Ovary (tissue), 7 donors: ENCODE measurements at regions not wholly inside any gene's neighbourhood (a gene's known extent, or its start where the extent isn't known, plus 50 kb on each side); places are given as distances from the start of the nearest gene placed in this dataset.

ENCODE experiments used
- DNase-seq, 5 donors: peaks; one replicate each; pipeline ENCODE4 v3.0.0-alpha.2; 2019 to 2020
- H3K27ac ChIP-seq, 2 donors: fragments of 200-600 bp; one replicate each; pipeline versions ENCODE4 v1.5.1 to v1.8.0; 2019 to 2022
- H3K27me3 ChIP-seq: fragments of 200-600 bp; one replicate; pipeline ENCODE4 v1.8.0; 2022
- H3K36me3 ChIP-seq: fragments of 200-600 bp; sonication (generic); one replicate; pipeline ENCODE4 v1.5.1; 2019
- H3K4me1 ChIP-seq: one replicate; pipeline ENCODE4 v1.8.1; 2013; ENCODE audit warnings: mild to moderate bottlenecking, moderate library complexity; ENCODE audit not compliant: insufficient read depth
- H3K4me3 ChIP-seq: fragments of 200-600 bp; sonication (generic); one replicate; pipeline ENCODE4 v1.5.1; 2017
- H3K9me3 ChIP-seq, 2 donors: fragments of 200-600 bp in 1 of 2; sonication (generic) in 1 of 2; one replicate each; pipeline versions ENCODE4 v1.5.1 to v1.8.1; 2013 to 2019; ENCODE audit warnings: mild to moderate bottlenecking in 1 of 2, moderate library complexity in 1 of 2
- CTCF ChIP-seq, 3 donors: fragments of 450-650 bp in 2 of 3; fragments of 200-600 bp in 1 of 3; IDR thresholded peaks; one replicate each; pipeline versions ENCODE4 v1.5.1 to v1.8.0; 2016 to 2022; ENCODE audit warnings: antibody characterized with exemption in 3 of 3, mild to moderate bottlenecking in 1 of 3
- EP300 ChIP-seq: sonication (generic); formaldehyde crosslinking; IDR thresholded peaks from one replicate; pipeline ENCODE4 v1.6.1; 2017; ENCODE audit warnings: antibody characterized with exemption
- POLR2A ChIP-seq: fragments of 450-650 bp; IDR thresholded peaks from one replicate; pipeline ENCODE4 v1.6.1; 2017; ENCODE audit warnings: antibody characterized with exemption, mild to moderate bottlenecking, moderate library complexity
- WGBS, 3 donors: extraction: QIAGEN DNeasy Blood & Tissue Kit in 1 of 3; methylation state at CpG; one replicate each; pipeline versions ENCODE4 v1.1.5 to v1.1.7; 2013 to 2017; 5-methylcytosine and 5-hydroxymethylcytosine counted together
- intact Hi-C, 4 donors: fragments of 100-400 bp; cut with DNase I; formaldehyde crosslinking; loops; one replicate each; pipeline versions ENCODE4 v1.11.0 to v1.15.1; 2022 to 2023
- donor health status: DM: no; HTN: no; CAD: no; lungs with moderate emphysema.
- donor health status: DM: no; HTN: no; CAD: no.
- donor health status: Bipolar disorder and iron deficiency.
- donor health status: DM: no; HTN: no; CAD: no.
- donor health status: DM: yes; HTN: yes; CAD: no.

GRCh38 chr3:144583871-144584270 is 612.2 kb downstream of the DIPK2A start:
- Histone ChIP-seq H3K27ac (no peak overlapping the region), H3K9me3 (no peaks in the 10 kb centered on the region), H3K36me3 (no peaks in the 10 kb centered on the region), H3K27me3 (no peaks in the 10 kb centered on the region), H3K4me3 (no peak overlapping the region), H3K4me1 (no peaks in the 10 kb centered on the region)
- intact Hi-C loops = no loop called here
- no peak for DNase-seq
- WGBS, 3 donors = 5 to 13% (median 7%) methylated on average over 1 of the region's 1 CpG
- TF ChIP-seq POLR2A (no peak), EP300 (no peak), CTCF (IDR thresholded peaks at IDR 0.05) (no peak)

GRCh38 chr3:144585408-144585807 is 613.8 kb downstream of the DIPK2A start:
- Histone ChIP-seq H3K9me3 (no peaks in the 10 kb centered on the region), H3K4me3 (no peak overlapping the region), H3K4me1 (no peaks in the 10 kb centered on the region), H3K27ac (no peak overlapping the region), H3K36me3 (no peaks in the 10 kb centered on the region), H3K27me3 (no peaks in the 10 kb centered on the region)
- intact Hi-C loops = no loop called here
- DNase-seq = no peak
- TF ChIP-seq CTCF (IDR thresholded peaks at IDR 0.05) = no peak
- TF ChIP-seq EP300 = no peak
- no peak for TF ChIP-seq POLR2A
- 94 to 98% (median 96%) methylated on average over 2 of the region's 2 CpGs for WGBS, 3 donors

- no peak for TF ChIP-seq POLR2A
- TF ChIP-seq CTCF (IDR thresholded peaks at IDR 0.05) = no peak
- TF ChIP-seq EP300 = no peak
- intact Hi-C loops = no loop called here
- no peak for DNase-seq
- H3K36me3 ChIP-seq = no peaks in the 10 kb centered on the region
- 94 to 98% (median 97%) methylated on average over 7 of the region's 7 CpGs for WGBS, 3 donors
- no peaks in the 10 kb centered on the region for H3K4me1 ChIP-seq
- no peaks in the 10 kb centered on the region for H3K9me3 ChIP-seq
- H3K27ac ChIP-seq = no peak overlapping the region
- no peak overlapping the region for H3K4me3 ChIP-seq
- no peaks in the 10 kb centered on the region for H3K27me3 ChIP-seq
Observed at GRCh38 chr3:144585953-144586352, 614.3 kb downstream of the DIPK2A start.

GRCh38 chr3:144586382-144586781 is 614.8 kb downstream of the DIPK2A start:
- H3K27me3 ChIP-seq = no peaks in the 10 kb centered on the region
- TF ChIP-seq CTCF (IDR thresholded peaks at IDR 0.05) = no peak
- TF ChIP-seq EP300 = no peak
- no peak for TF ChIP-seq POLR2A
- no peak overlapping the region for H3K4me3 ChIP-seq
- no peak for DNase-seq
- intact Hi-C loops = no loop called here
- no peaks in the 10 kb centered on the region for H3K36me3 ChIP-seq
- no peaks in the 10 kb centered on the region for H3K9me3 ChIP-seq
- H3K4me1 ChIP-seq = no peaks in the 10 kb centered on the region
- H3K27ac ChIP-seq = no peak overlapping the region
- WGBS, 3 donors = 88 to 96% (median 93%) methylated on average over 3 of the region's 3 CpGs

GRCh38 chr3:144590854-144591253 is 619.2 kb downstream of the DIPK2A start:
- no peak for DNase-seq
- intact Hi-C loops = no loop called here
- Histone ChIP-seq H3K4me3 (no peak overlapping the region), H3K4me1 (no peaks in the 10 kb centered on the region), H3K36me3 (no peaks in the 10 kb centered on the region), H3K27me3 (peaks cover 3% of the 10 kb centered on the region), H3K27ac (no peak overlapping the region), H3K9me3 (no peaks in the 10 kb centered on the region)
- 84 to 91% (median 85%) methylated on average over 2 of the region's 2 CpGs for WGBS, 3 donors
- TF ChIP-seq POLR2A = no peak
- TF ChIP-seq CTCF (IDR thresholded peaks at IDR 0.05) = no peak
- TF ChIP-seq EP300 = no peak
